ENCODE measurements at regions not wholly inside any gene's neighbourhood (a gene's known extent, or its start where the extent isn't known, plus 50 kb on each side); places are given as distances from the start of the nearest gene placed in this dataset.

GRCh38 chr13:53182724-53183123 lies 154.1 kb downstream of the OLFM4 start:
- no peak overlapping the region for H2AFZ ChIP-seq (ENCODE audit: low read length)
- H3K4me3 ChIP-seq (ENCODE audit: insufficient read depth, low read length), result no peak overlapping the region
- no peaks in the 10 kb centered on the region for H3K27me3 ChIP-seq (ENCODE audit: insufficient read depth, low read length)
- H4K20me1 ChIP-seq (ENCODE audit: insufficient read depth, low read length), result no peaks in the 10 kb centered on the region
- no peaks in the 10 kb centered on the region for H3K4me1 ChIP-seq (ENCODE audit: insufficient read depth, low read length)
- no peak for TF ChIP-seq CTCF (IDR thresholded peaks at IDR 0.05; ENCODE audit: extremely low read depth, low read depth, low read length)
- H3K4me2 ChIP-seq (ENCODE audit: insufficient read depth, low read length), result no peak overlapping the region
- H3K36me3 ChIP-seq (ENCODE audit: insufficient read depth, low read length), result no peaks in the 10 kb centered on the region
- no peaks in the 10 kb centered on the region for H3K9me3 ChIP-seq (ENCODE audit: low read depth, low read length)
- no peak overlapping the region for H3K27ac ChIP-seq (ENCODE audit: low read depth, low read length)
- H3K79me2 ChIP-seq (ENCODE audit: insufficient read depth, low read length), result no peaks in the 10 kb centered on the region
- no peak for DNase-seq (ENCODE audit: insufficient read length, low spot score, missing footprints)

- H3K4me3 ChIP-seq (ENCODE audit: insufficient read depth, low read length), result no peak overlapping the region
- H3K27me3 ChIP-seq (ENCODE audit: insufficient read depth, low read length), result no peaks in the 10 kb centered on the region
- DNase-seq (ENCODE audit: insufficient read length, low spot score, missing footprints), result no peak
- H3K4me1 ChIP-seq (ENCODE audit: insufficient read depth, low read length), result no peaks in the 10 kb centered on the region
- H3K36me3 ChIP-seq (ENCODE audit: insufficient read depth, low read length), result no peaks in the 10 kb centered on the region
- H3K4me2 ChIP-seq (ENCODE audit: insufficient read depth, low read length), result no peak overlapping the region
- H4K20me1 ChIP-seq (ENCODE audit: insufficient read depth, low read length), result no peaks in the 10 kb centered on the region
- no peaks in the 10 kb centered on the region for H3K79me2 ChIP-seq (ENCODE audit: insufficient read depth, low read length)
- H3K27ac ChIP-seq (ENCODE audit: low read depth, low read length), result no peak overlapping the region
- H2AFZ ChIP-seq (ENCODE audit: low read length), result no peak overlapping the region
- no peaks in the 10 kb centered on the region for H3K9me3 ChIP-seq (ENCODE audit: low read depth, low read length)
- TF ChIP-seq CTCF (IDR thresholded peaks at IDR 0.05; ENCODE audit: extremely low read depth, low read depth, low read length), result no peak
These were observed 159.5 kb downstream of the OLFM4 start for GRCh38 chr13:53188120-53188519.

GRCh38 chr13:53189162-53189561 lies 160.5 kb downstream of the OLFM4 start:
- Histone ChIP-seq H2AFZ (ENCODE audit: low read length) (no peak overlapping the region), H4K20me1 (ENCODE audit: insufficient read depth, low read length) (no peaks in the 10 kb centered on the region), H3K27ac (ENCODE audit: low read depth, low read length) (no peak overlapping the region), H3K27me3 (ENCODE audit: insufficient read depth, low read length) (no peaks in the 10 kb centered on the region), H3K4me3 (ENCODE audit: insufficient read depth, low read length) (no peak overlapping the region), H3K9me3 (ENCODE audit: low read depth, low read length) (no peaks in the 10 kb centered on the region), H3K79me2 (ENCODE audit: insufficient read depth, low read length) (no peaks in the 10 kb centered on the region), H3K4me2 (ENCODE audit: insufficient read depth, low read length) (no peak overlapping the region), H3K36me3 (ENCODE audit: insufficient read depth, low read length) (no peaks in the 10 kb centered on the region), H3K4me1 (ENCODE audit: insufficient read depth, low read length) (no peaks in the 10 kb centered on the region)
- no peak for DNase-seq (ENCODE audit: insufficient read length, low spot score, missing footprints)
- TF ChIP-seq CTCF (IDR thresholded peaks at IDR 0.05; ENCODE audit: extremely low read depth, low read depth, low read length), result no peak

- DNase-seq (ENCODE audit: insufficient read length, low spot score, missing footprints), result no peak
- Histone ChIP-seq H3K27me3 (ENCODE audit: insufficient read depth, low read length) (no peaks in the 10 kb centered on the region), H3K79me2 (ENCODE audit: insufficient read depth, low read length) (no peaks in the 10 kb centered on the region), H3K27ac (ENCODE audit: low read depth, low read length) (no peak overlapping the region), H2AFZ (ENCODE audit: low read length) (no peak overlapping the region), H3K4me2 (ENCODE audit: insufficient read depth, low read length) (no peak overlapping the region), H3K36me3 (ENCODE audit: insufficient read depth, low read length) (no peaks in the 10 kb centered on the region), H3K4me1 (ENCODE audit: insufficient read depth, low read length) (no peaks in the 10 kb centered on the region), H4K20me1 (ENCODE audit: insufficient read depth, low read length) (no peaks in the 10 kb centered on the region), H3K4me3 (ENCODE audit: insufficient read depth, low read length) (no peak overlapping the region), H3K9me3 (ENCODE audit: low read depth, low read length) (no peaks in the 10 kb centered on the region)
- no peak for TF ChIP-seq CTCF (IDR thresholded peaks at IDR 0.05; ENCODE audit: extremely low read depth, low read depth, low read length)
These were observed 162.5 kb downstream of the OLFM4 start for GRCh38 chr13:53191091-53191490.
